ENCODE measurements at regions not wholly inside any gene's neighbourhood (a gene's known extent, or its start where the extent isn't known, plus 50 kb on each side); places are given as distances from the start of the nearest gene placed in this dataset.

DNA sequence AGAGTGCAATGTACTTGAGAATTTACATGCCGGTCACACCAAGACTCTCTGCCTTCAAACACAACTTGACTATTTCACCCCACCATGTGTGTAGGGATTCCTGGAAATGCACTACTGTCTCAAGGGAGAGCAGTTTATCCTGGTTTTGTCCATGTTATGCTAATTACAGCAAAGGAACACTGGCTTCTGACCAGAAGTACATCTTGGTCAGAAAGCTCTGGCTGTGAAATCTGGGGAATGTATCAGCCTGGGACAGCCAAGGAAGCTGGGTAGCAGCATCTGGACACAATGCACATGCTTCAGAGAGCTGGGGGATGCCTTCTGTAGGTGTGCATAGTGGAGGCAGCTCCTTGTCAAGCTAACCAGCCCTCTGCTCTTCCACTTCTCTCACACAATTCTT lies 1432.6 kb upstream of the TENM3 start:
- no peak overlapping the region for H3K4me3 ChIP-seq (ENCODE audit: low read depth, low read length)
- DNase-seq (ENCODE audit: low read depth) = no peak

DNA sequence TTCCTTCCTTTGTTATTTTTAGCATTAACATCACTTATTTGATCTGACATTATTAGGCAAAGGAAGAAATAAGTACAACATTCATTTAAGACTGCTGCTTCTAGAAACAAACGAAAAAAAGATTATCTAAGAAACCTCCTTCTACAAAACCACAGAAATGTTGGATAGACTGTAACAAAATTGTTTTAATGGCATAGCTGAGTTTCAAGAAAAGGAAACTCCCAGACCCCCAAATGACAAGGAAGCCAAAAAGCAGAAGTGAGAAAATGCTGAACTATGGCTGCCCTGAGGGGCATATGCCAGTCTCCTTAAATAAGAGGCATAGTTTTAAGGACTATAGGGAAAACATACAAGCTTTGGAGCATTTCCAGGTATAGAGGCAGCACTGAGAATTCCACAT lies 1431.6 kb upstream of the TENM3 start:
- no peak for DNase-seq (ENCODE audit: low read depth)
- no peak overlapping the region for H3K4me3 ChIP-seq (ENCODE audit: low read depth, low read length)

DNA sequence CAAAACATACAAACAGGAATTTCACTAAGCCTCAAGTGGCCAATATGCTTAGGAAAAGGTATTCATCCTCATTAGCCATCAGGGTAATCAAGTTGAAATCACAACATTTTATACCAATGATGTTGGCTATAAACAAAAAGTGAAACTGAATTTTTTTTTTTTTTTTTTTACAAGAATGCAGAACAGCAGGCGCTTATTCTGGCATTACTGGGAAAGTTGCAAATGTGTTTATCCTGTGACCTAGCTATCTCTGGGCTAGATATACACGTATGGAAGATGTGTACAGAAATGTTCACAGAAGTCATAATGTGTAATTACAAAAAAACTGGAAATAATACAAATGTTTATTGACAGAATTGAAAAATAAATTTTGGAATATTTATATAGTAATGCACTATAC lies 1430.4 kb upstream of the TENM3 start:
- no peak for DNase-seq (ENCODE audit: low read depth)
- no peak overlapping the region for H3K4me3 ChIP-seq (ENCODE audit: low read depth, low read length)

DNA sequence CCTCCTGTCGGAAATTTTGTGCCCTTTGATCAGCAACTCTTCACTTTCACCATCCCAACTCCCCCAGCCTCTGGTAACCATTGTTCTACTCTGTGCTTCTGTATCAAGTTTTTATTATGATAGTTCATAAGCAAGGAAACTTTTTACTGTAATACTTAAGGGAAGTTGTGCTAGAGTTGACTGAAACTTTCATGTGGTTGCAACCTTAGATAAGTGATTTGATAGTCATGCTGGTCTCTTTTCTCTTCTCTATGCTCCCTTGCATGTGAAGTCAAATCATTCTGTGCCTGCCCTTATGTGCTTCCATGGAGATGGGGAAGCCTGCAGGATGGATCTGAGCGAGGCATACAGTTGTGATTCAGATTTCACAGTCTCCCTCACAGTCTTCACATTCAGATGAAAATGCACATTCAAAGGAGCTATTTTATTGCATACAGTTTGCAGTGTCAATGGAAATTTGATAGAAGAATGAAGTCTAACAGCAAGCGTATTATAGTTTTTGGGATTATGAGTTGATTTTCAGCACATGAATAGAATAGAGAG lies 1428.3 kb upstream of the TENM3 start:
- DNase-seq (ENCODE audit: low read depth) = no peak
- no peak overlapping the region for H3K4me3 ChIP-seq (ENCODE audit: low read depth, low read length)

DNA sequence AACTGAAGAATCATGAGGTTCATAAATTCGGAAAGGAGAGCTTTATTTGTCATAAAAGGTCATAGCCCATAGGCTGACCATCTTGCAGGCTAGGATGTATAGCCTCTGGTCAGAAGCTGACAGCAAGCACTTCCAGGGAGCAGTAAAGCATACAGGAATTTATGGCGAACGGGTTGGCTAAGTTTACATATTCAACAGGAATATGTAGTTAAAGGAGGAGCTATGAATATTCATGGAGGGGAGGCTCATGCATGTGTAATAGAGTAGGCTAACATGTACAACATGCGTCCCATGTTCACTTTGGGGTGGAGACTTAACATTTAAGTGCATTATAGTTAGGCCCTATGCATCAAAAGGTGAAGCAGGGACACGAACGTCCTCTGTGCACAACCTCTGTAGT lies 1425.7 kb upstream of the TENM3 start:
- DNase-seq (ENCODE audit: low read depth) = no peak
- H3K4me3 ChIP-seq (ENCODE audit: low read depth, low read length) = no peak overlapping the region

DNA sequence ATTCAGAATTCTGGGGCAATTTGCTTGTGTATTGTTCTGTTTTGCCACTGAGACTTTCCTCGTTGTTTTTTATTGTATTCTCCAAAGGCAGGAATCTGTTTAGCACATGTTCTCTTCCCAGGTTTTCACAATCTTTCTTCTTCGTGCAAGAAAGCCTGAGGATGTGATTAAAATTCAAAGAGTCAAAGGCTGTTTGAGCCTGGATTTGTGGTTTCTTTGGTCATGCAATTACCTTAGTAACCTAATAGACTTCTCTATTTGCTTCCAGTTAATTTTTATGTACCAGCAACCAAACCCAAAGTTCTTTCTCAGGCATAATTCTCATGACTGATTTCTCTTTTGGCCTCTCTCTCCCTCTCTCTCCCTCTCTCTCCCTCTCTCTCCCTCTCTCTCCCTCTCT lies 1420.1 kb upstream of the TENM3 start:
- DNase-seq (ENCODE audit: low read depth) = no peak

DNA sequence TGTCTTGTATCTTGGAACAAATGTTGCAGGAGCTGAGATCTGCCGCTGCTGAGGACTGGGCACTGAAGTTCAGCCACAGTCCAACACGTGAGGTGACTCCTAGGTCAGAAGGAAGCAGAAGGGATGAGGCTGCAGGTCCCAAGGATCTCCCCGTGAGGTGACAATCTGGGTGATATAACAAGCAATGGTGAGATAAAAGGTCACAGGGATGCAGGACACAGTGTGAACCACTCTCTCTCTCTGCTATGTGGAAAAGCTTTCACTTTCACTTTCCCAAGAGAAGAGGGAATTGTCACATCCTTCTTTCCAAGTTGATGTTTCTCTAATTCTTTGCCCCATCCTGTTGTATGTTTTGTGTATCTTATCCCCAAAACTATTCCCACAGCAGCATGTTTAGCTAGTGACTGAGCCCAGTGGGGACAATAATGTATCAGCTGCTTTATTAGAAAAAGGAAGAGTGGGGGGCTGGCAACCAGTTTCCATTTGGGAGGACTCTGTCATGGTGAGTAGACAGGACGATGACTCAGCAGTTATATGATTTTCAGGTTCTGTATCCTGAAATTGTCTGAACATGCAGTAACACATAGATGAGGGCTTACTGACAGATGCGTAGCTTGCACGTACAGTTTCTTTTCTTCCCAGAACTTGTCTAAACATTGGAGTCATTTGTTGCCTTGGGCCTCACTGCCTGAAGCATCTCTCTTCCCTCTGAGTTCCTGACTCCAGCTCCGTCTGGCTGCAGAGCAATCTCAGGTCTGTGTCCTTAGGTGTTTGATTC lies 1415.8 kb upstream of the TENM3 start:
- DNase-seq (ENCODE audit: low read depth) = peak; percentile 13
- H3K4me3 ChIP-seq (ENCODE audit: low read depth, low read length) = peak overlapping the region; percentile 29

More for the DNA sequence above, 1420.1 kb upstream of the TENM3 start:
- H3K4me3 ChIP-seq (ENCODE audit: low read depth, low read length) = no peak overlapping the region

DNA sequence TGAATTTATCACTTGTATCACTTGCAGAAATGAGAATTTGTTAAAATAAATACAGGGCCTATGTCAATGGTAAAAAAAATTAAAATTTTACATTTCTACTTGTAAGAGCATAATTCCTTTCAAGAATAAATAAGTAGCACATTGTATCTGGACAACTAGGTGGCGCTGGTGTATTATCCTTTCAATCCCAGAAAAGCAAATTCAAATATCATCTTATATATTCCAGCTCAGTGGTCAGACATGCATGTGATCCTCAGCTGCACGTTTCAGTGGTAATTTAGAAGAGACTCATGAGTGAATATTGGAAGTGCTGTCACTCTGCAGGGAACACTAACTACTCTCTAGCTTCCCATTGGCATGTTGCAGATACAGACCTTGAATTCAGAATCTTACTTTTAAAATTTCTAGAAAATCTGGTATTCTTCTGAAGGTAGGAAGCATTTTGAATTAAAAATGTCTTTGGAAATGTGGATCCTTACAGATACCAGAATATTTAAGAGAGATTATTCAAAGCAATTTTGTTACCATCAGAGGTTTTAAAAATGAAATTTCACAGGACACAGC lies 1414.7 kb upstream of the TENM3 start:
- no peak overlapping the region for H3K4me3 ChIP-seq (ENCODE audit: low read depth, low read length)
- DNase-seq (ENCODE audit: low read depth) = peak; percentile 60

DNA sequence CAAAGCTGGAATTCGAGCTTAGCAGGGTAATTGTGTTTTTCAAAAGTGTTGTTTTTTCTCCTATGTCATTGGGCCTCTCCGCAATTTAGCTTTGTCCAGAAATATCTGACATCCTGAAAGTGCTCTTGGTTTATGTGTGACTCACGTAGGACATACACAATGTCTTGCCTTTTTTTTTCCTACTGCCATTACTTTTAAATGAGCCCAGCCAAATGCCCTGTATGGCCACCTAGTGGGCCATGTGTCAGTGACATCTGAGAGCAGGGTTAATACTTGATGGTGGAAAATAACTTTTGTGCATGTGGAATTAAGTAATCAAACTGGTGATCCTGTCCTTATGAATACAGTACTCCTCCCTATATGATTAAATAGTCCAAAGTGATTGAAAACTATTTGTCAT lies 1411.1 kb upstream of the TENM3 start:
- H3K4me3 ChIP-seq (ENCODE audit: low read depth, low read length) = no peak overlapping the region
- no peak for DNase-seq (ENCODE audit: low read depth)

DNA sequence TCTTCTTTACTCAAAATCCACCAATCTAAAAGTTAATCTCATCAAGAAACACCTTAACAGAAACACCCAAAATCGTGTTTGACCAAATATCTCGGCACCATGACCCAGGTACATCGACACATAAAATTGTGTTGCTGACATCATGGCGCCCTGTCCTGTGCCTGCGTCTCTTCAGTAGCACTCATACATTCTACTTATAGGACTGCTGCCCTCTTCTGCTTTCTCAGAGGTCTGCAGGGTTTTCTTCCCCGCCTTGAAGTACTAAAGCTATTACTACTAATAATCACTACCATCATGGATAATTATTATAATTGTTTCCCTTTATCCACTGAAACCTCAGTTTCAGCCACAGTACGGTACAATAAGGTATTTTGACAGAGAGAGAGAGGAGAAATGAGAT lies 1403.1 kb upstream of the TENM3 start:
- no peak for DNase-seq (ENCODE audit: low read depth)

DNA sequence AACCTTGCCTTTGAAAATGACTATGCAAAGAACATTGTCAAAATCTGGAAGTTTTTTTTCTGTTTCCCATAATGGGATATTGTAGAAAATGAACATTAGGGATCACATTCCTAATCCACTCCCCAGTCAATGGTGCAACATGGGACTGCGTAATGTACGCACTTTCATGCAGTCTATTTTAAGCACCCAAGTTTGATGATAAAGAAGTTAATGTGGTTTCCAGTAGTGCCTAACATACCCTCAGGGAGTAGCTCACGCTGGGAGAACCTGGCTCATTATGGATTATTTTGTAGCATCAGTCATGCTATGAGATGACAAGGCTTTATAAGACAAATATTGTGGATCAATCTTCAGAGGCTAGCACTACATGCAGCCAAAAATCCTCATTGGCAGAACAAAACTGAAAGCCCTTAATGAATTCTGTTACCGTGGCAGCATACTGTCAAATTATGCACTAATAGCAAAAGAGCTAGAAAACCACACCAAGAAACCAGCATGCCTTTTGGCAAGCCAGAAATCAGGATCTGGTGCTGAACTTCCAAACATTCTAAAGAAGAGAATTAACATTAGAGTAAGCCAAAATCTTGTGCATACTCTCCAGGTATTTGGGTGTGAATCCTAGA lies 1392.8 kb upstream of the TENM3 start:
- no peak overlapping the region for H3K4me3 ChIP-seq (ENCODE audit: low read depth, low read length)
- no peak for DNase-seq (ENCODE audit: low read depth)

More for the DNA sequence above, 1403.1 kb upstream of the TENM3 start:
- no peak overlapping the region for H3K4me3 ChIP-seq (ENCODE audit: low read depth, low read length)

DNA sequence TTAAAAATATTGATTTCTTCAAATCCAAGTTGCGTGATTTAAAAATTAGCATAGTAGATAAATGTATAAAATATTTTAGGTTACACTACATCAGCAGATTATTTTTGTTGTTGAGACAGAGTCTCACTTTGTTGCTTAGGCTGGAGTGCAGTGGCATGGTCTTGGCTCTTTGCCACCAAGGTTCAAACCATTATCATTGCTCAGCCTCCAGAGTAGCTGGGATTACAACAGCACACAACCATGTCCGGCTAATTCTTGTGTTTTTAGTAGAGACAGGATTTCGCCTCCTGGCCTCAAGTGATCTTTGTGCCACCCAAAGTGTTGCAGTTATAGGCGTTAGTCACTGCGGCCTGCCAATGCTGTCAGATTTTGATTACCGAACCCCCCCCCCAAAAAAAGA lies 1390.5 kb upstream of the TENM3 start:
- H3K4me3 ChIP-seq (ENCODE audit: low read depth, low read length) = no peak overlapping the region
- DNase-seq (ENCODE audit: low read depth) = no peak

DNA sequence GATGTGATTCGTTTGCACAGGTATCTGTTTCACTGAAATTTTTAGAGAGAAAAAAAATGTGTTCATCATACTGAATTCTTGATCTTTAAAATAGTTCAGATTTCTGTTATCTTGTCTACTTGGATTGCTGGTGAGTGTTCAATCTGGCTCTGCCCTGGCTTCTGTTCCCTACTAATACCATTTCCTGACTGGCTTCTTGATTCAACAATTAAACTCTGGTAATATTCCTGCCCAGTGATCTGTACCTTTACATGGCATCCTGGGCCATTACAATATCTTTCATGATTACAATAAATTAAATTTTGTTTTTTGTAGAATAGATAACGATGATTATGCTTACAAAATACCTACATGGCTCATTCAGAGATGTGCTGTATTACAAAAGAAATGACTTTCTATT lies 1388.0 kb upstream of the TENM3 start:
- no peak for DNase-seq (ENCODE audit: low read depth)
- H3K4me3 ChIP-seq (ENCODE audit: low read depth, low read length) = no peak overlapping the region

DNA sequence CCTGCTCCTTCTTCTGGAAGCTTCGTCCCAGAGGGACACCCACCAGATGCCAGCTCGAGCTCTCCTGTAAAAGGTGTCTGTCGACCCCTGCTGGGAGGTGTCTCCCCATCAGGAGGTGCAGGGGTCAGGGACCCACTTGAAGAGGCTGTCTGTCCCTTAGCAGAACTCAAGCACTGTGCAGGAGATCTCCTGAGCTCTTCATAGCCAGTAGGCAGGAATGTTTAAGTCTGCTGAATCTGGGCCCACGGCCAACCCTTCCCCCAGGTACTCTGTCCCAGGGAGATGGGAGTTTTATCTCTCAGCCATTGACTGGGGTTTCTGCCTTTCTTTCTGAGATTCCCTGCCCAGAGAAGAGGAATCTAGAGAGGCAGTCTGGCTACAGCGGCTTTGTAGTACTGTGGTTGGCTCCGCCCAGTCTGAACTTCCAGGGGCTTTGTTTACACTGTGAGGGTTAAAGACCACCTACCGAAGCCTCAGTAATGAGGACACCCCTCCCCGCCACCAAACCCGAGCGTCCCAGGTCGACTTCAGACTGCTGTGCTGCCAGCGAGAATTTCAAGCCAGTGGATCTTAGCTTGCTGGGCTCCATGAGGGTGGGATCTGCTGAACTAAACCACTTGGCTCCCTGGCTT lies 1383.0 kb upstream of the TENM3 start:
- no peak for DNase-seq (ENCODE audit: low read depth)
- H3K4me3 ChIP-seq (ENCODE audit: low read depth, low read length) = no peak overlapping the region

DNA sequence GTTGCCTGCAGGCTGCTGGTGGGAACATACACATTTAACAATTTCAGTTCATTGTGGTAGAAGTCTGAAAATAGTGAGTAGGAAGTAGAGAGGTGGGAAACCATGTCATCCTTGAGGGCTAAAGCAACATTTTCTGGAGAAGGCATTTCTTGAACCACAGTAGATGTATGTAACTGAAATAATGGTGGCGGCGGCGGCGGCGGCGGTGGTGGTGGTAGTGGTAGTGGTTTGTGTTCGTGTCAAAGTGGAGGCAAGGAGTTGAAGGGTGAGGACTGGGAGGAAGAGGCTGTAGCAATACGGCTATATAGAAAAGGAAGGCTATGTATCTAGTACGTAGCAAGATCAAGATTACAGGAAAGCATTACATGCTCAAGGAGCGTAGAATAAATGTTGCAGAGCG lies 1381.6 kb upstream of the TENM3 start:
- no peak for DNase-seq (ENCODE audit: low read depth)
- H3K4me3 ChIP-seq (ENCODE audit: low read depth, low read length) = no peak overlapping the region

DNA sequence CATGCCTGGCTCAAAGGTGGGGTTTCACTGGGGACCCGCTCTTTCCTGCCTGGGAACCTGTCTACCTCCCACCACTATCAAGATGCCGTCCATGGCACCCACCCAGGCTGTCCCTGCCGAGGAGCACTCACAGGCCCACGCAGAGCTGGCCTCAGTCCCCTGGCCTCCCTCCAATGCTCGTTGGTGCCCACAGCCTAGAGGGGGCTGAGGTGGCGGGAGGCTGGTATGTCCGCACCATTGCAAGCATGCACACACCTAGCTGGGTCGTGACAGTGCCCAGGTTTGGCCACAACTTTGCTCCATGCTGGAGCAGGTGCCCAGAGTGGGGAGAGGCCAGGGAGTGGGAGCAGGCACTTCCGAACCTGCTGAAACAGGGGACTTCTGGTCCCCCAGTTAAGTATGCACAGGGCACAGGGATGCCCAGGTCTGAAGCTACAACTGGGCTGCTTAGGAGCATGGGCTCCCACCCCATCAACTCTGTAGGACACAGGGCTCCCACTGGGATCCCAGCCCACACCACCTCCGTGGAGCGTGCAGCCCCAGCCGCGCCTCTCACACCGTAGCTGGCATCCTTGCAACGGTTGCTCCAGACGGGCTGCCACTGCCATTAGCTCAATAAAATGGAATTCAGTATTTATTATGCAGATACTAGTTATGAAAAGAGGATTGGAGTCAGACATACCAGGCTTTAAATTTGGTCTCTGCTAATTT lies 1376.1 kb upstream of the TENM3 start:
- no peak overlapping the region for H3K4me3 ChIP-seq (ENCODE audit: low read depth, low read length)
- DNase-seq (ENCODE audit: low read depth) = no peak

DNA sequence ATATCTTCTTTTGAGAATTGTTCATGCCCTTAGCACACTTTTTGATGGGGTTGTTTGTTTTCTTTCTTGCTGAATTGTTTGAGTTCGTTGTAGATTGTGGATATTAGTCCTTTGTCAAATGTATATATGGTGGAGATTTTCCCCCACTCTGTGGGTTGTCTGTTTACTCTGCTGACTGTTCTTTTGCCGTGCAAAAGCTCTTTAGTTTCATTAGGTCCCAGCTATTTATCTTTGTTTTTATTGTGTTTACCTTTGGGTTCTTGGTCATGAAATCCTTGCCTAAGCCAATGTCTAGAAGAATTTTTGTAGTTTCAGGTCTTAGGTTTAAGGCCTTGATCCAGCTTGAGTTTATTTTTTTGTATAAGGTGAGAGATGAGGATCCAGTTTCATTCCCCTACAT lies 1372.6 kb upstream of the TENM3 start:
- H3K4me3 ChIP-seq (ENCODE audit: low read depth, low read length) = no peak overlapping the region
- DNase-seq (ENCODE audit: low read depth) = no peak

DNA sequence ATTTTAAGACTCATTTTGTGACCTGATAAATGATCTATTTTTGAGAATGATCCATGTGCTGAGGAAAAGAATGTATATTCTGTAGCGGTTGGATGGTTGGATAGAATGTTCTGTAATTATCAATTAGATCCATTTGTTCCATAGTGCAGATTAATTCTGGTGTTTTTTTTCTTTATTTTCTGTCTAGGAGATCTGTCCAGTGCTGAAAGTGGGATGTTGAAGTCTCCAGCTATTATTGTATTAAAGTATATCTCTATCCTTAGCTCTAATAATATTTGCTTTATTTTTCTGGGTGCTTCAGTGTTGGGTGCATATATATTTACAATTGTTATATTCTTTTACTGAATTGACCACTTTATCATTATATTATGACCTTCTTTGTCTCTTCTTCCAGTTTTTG lies 1344.9 kb upstream of the TENM3 start:
- no peak for DNase-seq (ENCODE audit: low read depth)

DNA sequence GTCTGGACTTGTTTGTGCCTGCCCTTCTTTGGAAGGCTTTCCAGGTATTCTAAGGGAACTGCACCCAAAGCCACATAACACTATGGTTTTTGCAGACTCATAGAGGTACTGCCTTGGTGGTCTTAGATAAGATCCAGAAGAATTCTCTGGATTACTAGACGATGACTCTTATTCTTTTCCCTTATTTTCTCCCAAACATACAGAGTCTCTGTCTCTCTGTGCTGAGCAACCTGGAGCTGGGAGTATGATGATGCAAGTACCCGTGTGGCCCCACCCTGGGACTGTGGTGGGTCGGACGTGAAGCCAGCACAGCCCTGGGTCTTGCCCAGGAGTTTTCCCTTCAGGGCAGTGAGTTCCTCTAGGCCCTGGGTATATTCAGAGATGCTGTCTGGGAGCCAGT lies 1342.4 kb upstream of the TENM3 start:
- DNase-seq (ENCODE audit: low read depth) = no peak
- H3K4me3 ChIP-seq (ENCODE audit: low read depth, low read length) = no peak overlapping the region

More for the DNA sequence above, 1344.9 kb upstream of the TENM3 start:
- H3K4me3 ChIP-seq (ENCODE audit: low read depth, low read length) = no peak overlapping the region

DNA sequence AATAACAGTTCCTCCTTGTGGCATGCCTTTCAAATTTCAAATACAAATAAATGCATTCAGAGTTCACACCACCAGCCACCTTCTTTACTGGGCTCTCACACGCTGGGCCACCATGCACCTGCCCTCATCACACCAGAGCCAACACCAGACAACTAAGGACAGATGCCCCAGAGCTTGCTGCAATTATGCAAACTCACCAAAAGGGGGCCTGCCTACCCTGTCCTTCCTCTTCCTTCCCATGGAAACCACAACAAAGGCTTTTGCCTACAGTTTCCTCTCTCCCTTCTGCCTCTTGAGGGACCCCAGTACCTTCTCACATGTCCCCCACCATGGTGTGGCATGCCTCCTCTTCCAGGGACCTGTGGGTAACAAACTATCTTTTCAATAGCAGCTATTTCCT lies 1333.9 kb upstream of the TENM3 start:
- H3K4me3 ChIP-seq (ENCODE audit: low read depth, low read length) = no peak overlapping the region
- no peak for DNase-seq (ENCODE audit: low read depth)

All from skeletal muscle cell (primary cell).